Activated naive CD8-positive, alpha-beta T cell treated with anti-CD3 and anti-CD28 coated beads, Interleukin-2, amount 10 ng/mL, durations not matched to agents 7 days and 5 days (primary cell): ENCODE measurements at regions not wholly inside any gene's neighbourhood (a gene's known extent, or its start where the extent isn't known, plus 50 kb on each side); places are given as distances from the start of the nearest gene placed in this dataset.
A peak's percentile ranks its signal among the peaks of the same experiment; 100 is the strongest.

Experiments used
- ATAC-seq: fragments of 150-1000 bp; cut with Tn5 transposase; one replicate; pipeline ENCODE4 v1.10.0; 2021; ENCODE audit warnings: low read depth, moderate library complexity
- POLR2A ChIA-PET: fragments of 350-600 bp; sonication (Branson Sonifier 250); formaldehyde crosslinking; loops from one replicate; lab custom pipeline; 2021; ENCODE audit warnings: antibody characterized with exemption; lab: Charles Lee
- DNase-seq: peaks from one replicate; pipeline ENCODE4 v3.0.0; 2021
- H3K27ac Mint-ChIP-seq: one replicate; pipeline ENCODE4 v1.8.0; 2022; ENCODE audit warnings: mild to moderate bottlenecking, mixed read lengths
- H3K27me3 Mint-ChIP-seq: one replicate; pipeline ENCODE4 v1.8.0; 2022; ENCODE audit warnings: mild to moderate bottlenecking, moderate library complexity, mixed read lengths
- H3K36me3 Mint-ChIP-seq: one replicate; pipeline ENCODE4 v1.8.0; 2021; ENCODE audit warnings: mild to moderate bottlenecking, mixed read lengths
- H3K4me1 Mint-ChIP-seq: one replicate; pipeline ENCODE4 v1.8.0; 2021; ENCODE audit warnings: mixed read lengths
- H3K4me3 Mint-ChIP-seq: one replicate; pipeline ENCODE4 v1.8.0; 2022; ENCODE audit warnings: mild to moderate bottlenecking, moderate library complexity, mixed read lengths
- H3K9me3 Mint-ChIP-seq: one replicate; pipeline ENCODE4 v1.8.0; 2021; ENCODE audit warnings: mixed read lengths

DNA sequence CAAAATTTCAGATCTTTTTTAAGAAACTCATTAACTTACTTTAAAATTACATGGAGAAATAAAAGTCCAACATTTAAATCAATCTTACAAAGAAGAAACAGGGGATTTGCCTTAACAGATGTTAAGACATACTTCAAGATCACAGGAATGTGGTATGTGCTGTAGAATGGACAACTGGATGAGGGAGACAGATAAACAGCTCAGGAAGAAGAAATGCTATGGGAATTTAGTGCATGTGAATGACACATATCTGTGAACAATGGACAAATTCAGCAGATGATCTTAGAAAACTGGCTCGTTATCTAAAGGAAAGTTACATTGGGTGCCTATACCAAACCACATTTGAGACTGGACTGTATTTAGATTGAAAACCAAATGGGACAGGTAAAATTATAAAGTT is 246.8 kb upstream of the AGAP1 start:
- no peaks in the 10 kb centered on the region for H3K36me3 Mint-ChIP-seq
- ATAC-seq (no peak), DNase-seq (no peak)
- H3K9me3 Mint-ChIP-seq: no peaks in the 10 kb centered on the region
- H3K27me3 Mint-ChIP-seq: peaks cover 11% of the 10 kb centered on the region
- H3K4me1 Mint-ChIP-seq: no peaks in the 10 kb centered on the region
- H3K4me3 Mint-ChIP-seq: no peak overlapping the region
- POLR2A ChIA-PET: no interaction called here
- H3K27ac Mint-ChIP-seq: no peak overlapping the region

DNA sequence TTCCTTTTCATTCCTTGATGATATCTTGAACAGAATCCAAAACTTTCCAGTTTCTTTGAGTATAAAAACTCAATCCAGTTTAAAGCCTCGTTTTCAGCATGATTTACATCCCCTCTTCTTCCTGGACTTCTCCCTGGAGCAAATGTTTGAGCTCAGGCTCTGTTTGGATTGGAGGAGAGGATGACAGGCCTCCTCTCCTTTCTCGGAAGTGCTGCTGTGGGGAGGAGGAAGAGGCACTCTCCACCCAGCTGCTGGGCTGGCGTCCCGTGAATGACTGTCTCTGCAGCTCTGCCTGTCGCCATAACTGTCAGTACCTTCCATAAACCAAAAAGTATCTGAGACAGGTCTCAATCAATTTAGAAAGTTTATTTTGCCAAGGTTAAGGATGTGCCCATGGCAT is 238.2 kb upstream of the AGAP1 start:
- Mint-ChIP-seq H3K27ac (no peak overlapping the region), H3K36me3 (no peaks in the 10 kb centered on the region), H3K27me3 (peaks cover 19% of the 10 kb centered on the region), H3K4me3 (no peak overlapping the region), H3K4me1 (no peaks in the 10 kb centered on the region), H3K9me3 (no peaks in the 10 kb centered on the region)
- DNase-seq: no peak
- no peak for ATAC-seq
- POLR2A ChIA-PET: no interaction called here

DNA sequence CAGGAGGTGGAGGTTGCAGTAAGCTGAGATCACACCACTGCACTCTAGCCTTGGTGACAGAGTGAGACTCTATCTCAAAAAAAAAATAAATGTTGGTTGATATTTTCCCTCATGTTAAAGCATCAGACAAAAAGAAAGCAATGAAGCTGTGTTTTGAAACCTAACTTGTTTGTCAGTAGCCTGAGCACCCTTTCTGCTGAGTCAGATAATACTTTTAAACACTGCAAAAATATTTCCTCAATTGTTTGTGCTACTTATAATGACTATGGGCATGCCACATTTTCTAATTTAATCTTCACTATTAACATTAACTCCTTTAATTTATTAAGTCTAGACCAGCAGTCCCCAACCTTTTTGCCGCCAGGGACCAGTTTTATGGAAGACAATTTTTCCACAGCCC is 236.3 kb upstream of the AGAP1 start:
- ATAC-seq: no peak
- POLR2A ChIA-PET: no interaction called here
- DNase-seq: no peak
- Mint-ChIP-seq H3K4me3 (no peak overlapping the region), H3K27ac (no peak overlapping the region), H3K9me3 (no peaks in the 10 kb centered on the region), H3K4me1 (no peaks in the 10 kb centered on the region), H3K27me3 (peaks cover 21% of the 10 kb centered on the region), H3K36me3 (no peaks in the 10 kb centered on the region)

DNA sequence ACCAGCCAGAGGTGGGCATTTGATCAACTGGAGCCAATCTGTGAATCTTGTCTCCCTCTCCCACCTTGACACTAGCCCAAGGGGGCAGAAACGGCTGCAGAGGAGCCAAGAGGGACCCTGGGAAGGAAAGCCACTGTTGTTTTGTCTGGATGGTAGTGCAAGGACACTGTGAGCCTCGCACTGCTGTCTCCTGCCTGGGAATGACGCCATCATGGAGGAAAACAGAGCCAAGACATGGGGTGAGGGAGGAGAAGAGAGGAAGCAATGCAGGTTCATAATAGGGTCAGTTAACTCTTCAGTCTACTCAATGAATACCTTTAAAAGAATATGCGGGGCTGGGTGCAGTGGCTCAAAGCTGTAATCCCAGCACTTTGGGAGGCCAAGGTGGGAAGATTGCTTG is 231.1 kb upstream of the AGAP1 start:
- POLR2A ChIA-PET: no interaction called here
- no peak for ATAC-seq

DNA sequence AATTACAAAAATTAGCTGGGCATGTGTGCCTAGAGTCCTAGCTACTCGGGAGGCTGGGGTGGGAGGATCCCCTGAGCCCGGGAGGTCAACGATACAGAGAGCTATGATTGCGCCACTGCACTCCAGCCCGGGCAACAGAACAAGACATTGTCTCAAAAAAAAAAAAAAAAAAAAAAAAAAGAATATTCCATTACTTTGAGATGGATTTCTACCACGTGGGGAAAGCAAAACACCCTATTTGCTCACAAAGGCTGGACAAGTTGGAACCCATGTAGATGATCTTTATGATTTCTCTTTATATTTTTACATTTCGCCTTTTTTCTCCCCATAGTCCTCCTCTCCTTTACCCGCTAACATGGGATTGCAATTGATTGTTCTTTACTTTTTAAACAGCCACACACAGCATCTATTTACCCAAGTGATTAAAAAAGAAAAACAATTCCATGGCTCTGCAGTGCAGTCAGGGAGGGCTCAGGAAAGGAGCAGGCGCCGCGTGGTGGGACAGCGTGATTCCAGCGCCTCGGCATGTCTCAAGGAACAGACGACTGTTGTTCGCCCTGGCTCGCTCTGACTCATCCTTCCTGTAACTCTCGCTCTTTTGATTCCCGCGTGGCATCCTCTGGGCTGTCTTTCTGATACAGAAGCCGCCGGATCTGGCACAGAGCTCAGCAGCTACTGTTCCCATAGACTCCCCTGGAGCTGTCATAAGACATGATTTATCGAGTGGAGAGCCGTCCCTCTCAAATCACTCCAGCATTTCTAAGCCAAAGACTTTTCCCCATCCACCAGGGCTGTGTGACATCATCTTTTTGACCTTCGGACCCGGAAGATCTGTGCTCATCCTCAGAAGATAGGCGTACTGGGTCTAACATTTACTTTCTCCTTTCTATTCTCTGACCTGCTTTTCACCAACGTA is 230.4 kb upstream of the AGAP1 start:
- peaks cover 45% of the 10 kb centered on the region for H3K27me3 Mint-ChIP-seq
- no peaks in the 10 kb centered on the region for H3K4me1 Mint-ChIP-seq
- DNase-seq: no peak
- H3K36me3 Mint-ChIP-seq: no peaks in the 10 kb centered on the region
- no peak overlapping the region for H3K4me3 Mint-ChIP-seq
- no peak for ATAC-seq
- POLR2A ChIA-PET: no interaction called here
- peaks cover 1% of the 10 kb centered on the region for H3K9me3 Mint-ChIP-seq
- no peak overlapping the region for H3K27ac Mint-ChIP-seq

More for the DNA sequence above, 231.1 kb upstream of the AGAP1 start:
- Mint-ChIP-seq H3K27ac (no peak overlapping the region), H3K36me3 (no peaks in the 10 kb centered on the region), H3K4me1 (no peaks in the 10 kb centered on the region), H3K27me3 (peaks cover 38% of the 10 kb centered on the region), H3K9me3 (peaks cover 1% of the 10 kb centered on the region), H3K4me3 (no peak overlapping the region)
- no peak for DNase-seq

DNA sequence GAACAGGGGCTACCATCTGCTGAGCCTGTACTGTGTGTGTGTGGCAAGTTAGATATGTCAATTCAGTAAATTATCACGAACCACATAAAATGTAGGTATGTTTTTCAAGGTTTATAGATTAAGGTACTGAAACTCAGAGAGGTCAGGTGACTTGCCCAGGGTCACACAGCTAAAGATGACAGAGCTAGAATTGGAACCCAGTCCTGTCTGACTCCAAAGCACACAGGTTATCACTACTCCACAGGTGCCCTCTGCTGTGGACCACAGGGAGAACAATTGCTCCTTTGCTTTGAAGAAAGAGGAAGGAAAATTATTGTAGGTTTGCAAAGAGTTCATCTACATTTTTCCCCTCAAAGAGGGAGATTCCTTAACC is 229.7 kb upstream of the AGAP1 start:
- Mint-ChIP-seq H3K36me3 (no peaks in the 10 kb centered on the region), H3K27ac (no peak overlapping the region), H3K27me3 (peaks cover 51% of the 10 kb centered on the region), H3K4me1 (no peaks in the 10 kb centered on the region), H3K9me3 (peaks cover 1% of the 10 kb centered on the region), H3K4me3 (no peak overlapping the region)
- POLR2A ChIA-PET: no interaction called here
- ATAC-seq: no peak
- DNase-seq: no peak

DNA sequence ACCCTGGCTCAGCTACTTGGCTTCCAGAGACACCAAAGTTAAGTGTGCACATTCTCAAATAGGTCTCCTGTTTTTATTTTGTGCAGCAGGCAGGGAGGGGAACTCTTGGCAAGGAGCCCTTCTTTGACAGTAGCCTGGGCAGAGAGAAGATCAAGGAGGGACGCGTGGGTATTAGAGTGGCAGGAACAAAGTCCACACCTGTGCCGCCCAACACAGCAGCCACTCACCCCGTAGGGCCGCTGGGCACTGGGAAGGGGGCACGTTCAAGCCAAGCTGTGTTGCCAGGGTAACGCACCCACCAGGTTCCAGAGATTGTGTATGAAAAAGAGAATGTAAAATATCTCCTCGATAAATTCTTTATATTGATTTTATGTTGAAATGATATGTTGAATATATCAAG is 229.3 kb upstream of the AGAP1 start:
- no peaks in the 10 kb centered on the region for H3K4me1 Mint-ChIP-seq

DNA sequence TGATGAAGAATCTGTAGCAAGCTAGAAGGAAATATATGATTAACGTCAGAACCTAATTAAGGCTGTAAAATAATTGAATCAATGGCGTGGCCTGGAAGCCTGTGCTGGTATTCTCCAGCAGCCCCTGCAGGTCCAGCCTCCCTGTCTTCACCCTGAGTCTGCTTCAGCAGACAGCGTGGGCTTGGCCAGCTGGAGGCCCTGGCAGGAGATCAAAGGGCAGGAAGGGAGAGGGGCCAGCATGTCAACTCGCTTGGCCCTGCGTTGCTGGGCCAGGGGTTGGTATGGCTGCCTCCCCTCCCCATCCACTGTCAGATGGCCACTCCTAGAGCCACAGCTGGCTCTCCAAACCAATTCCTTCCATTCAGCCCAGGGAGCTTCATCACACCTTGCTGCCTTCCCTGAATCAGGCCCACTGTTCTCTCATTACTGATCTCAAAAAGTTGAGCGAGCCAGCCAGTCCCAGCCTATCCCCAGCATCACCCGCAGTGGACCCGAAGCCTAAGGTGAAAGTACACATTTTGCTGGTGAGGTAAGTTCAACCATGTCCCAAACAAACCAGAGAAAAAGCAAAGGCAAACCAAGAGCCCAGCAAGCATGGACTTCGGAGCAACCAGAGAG is 228.4 kb upstream of the AGAP1 start:
- POLR2A ChIA-PET: no interaction called here
- DNase-seq: no peak
- Mint-ChIP-seq H3K27me3 (peaks cover 62% of the 10 kb centered on the region), H3K4me1 (no peaks in the 10 kb centered on the region), H3K36me3 (no peaks in the 10 kb centered on the region), H3K9me3 (peaks cover 1% of the 10 kb centered on the region), H3K4me3 (no peak overlapping the region), H3K27ac (no peak overlapping the region)
- no peak for ATAC-seq

More for the DNA sequence above, 229.3 kb upstream of the AGAP1 start:
- Mint-ChIP-seq H3K36me3 (no peaks in the 10 kb centered on the region), H3K4me3 (no peak overlapping the region), H3K27ac (no peak overlapping the region), H3K9me3 (peaks cover 1% of the 10 kb centered on the region), H3K27me3 (peaks cover 55% of the 10 kb centered on the region)
- ATAC-seq: no peak
- DNase-seq: no peak
- POLR2A ChIA-PET: no interaction called here

DNA sequence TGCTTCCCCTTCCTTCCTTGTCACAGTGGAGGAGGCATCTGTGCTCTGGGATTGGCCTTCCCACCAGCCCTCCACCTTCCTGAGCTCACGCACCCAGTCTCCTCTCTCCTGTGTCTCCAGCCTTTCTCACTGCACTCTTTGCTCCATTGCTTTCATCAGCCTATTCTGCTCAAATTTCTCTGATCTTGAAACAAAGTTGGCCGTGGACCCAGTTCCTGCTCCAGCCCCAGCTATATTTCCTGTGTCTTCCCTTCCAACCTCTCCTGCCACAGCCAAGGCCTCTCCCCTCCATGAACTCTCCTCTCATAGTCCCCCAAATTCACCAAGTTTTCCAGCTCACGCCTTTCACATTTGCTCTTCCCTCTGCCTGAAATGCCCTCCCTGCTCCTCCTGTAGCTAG is 226.6 kb upstream of the AGAP1 start:
- ATAC-seq (no peak), DNase-seq (no peak)
- peaks cover 3% of the 10 kb centered on the region for H3K9me3 Mint-ChIP-seq
- no peak overlapping the region for H3K4me3 Mint-ChIP-seq
- POLR2A ChIA-PET: no interaction called here
- H3K36me3 Mint-ChIP-seq: no peaks in the 10 kb centered on the region
- peaks cover 4% of the 10 kb centered on the region for H3K4me1 Mint-ChIP-seq
- H3K27me3 Mint-ChIP-seq: peaks cover 68% of the 10 kb centered on the region
- H3K27ac Mint-ChIP-seq: no peak overlapping the region

DNA sequence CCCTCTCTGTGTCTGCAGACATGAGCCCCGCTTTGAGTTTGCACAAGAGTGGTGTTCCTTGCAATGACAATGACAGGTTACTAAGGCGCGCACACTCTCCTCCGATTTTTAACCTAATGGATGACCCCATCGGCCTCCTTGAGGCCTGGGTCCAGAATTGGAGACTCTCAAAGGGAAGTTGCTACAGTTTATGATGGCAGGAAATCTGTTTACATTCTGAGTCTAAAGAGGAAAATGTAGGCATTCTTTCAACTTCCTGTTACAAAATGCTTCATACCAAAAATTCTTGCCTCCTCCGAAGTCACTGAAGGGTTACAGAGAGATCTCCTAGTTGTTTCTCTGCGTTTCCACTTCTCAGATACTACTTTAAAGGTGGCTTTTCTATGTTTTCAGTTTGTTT is 225.3 kb upstream of the AGAP1 start:
- POLR2A ChIA-PET: no interaction called here
- Mint-ChIP-seq H3K4me3 (no peak overlapping the region), H3K9me3 (peaks cover 3% of the 10 kb centered on the region), H3K36me3 (no peaks in the 10 kb centered on the region), H3K27ac (no peak overlapping the region), H3K27me3 (peaks cover 64% of the 10 kb centered on the region), H3K4me1 (peaks cover 4% of the 10 kb centered on the region)
- DNase-seq (no peak), ATAC-seq (no peak)

DNA sequence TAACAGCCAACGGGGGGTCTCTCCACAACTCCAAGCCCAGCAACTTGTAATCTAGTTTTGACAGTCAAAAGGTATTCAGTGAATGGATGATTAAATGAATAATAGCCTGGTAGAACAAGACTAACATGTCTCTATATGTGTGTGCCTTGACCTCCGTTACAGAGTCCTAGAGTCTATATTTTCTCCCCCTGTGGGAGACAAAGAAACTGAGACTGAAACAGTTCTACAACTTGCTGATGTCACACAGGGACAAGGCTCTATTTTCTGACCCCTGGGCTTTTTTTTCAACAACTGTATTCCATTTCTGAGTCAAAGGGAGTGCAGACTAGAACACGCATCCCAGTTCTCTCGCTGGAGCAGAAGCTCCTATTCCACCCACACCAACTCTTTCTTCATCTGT is 223.6 kb upstream of the AGAP1 start:
- H3K9me3 Mint-ChIP-seq: peaks cover 3% of the 10 kb centered on the region
- H3K27ac Mint-ChIP-seq: no peak overlapping the region
- peaks cover 68% of the 10 kb centered on the region for H3K27me3 Mint-ChIP-seq
- POLR2A ChIA-PET: no interaction called here
- no peak overlapping the region for H3K4me3 Mint-ChIP-seq
- DNase-seq (no peak), ATAC-seq (no peak)
- H3K36me3 Mint-ChIP-seq: no peaks in the 10 kb centered on the region
- H3K4me1 Mint-ChIP-seq: peaks cover 4% of the 10 kb centered on the region

DNA sequence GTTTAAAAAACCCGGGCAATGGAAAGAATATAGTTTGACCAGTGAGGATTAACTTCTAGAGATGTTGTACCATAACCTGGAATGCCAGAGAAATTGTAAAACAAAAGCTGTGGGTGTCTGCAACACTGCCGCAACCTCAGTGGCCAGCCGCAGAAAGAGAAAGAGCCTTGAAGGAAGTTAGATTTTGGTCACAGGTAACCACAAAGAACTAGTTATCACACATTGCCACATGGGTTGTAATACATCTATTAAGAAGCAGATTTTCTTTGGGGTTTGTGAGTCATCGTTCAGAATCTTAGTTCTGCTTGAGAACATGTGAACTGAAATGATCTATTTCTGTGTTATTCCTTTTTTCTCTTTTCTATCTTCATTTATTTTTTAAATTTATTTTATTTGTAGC is 222.9 kb upstream of the AGAP1 start:
- H3K4me1 Mint-ChIP-seq: peaks cover 4% of the 10 kb centered on the region
- peak; percentile 56 for DNase-seq
- H3K27ac Mint-ChIP-seq: no peak overlapping the region
- no peaks in the 10 kb centered on the region for H3K36me3 Mint-ChIP-seq
- H3K9me3 Mint-ChIP-seq: peaks cover 3% of the 10 kb centered on the region
- POLR2A ChIA-PET: no interaction called here
- no peak overlapping the region for H3K4me3 Mint-ChIP-seq
- ATAC-seq: peak; percentile 52
- peaks cover 71% of the 10 kb centered on the region for H3K27me3 Mint-ChIP-seq

DNA sequence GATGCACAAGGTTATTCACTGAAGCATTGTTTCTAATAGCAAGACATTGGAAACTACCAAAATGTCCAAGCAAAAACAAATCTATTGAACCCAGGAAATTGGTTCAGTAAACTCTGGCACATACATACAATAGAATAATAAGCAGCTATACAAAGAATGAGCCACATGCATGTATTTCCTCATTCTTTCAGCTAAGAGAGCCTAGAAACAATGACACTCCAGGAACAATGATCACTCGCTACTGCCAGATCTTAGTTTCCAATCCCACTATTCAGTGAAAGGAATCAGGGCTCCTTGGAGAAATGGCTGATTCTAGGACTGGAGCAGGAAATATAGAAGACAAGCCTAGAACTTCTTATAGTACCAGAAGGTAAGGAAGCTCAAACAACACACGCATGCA is 221.9 kb upstream of the AGAP1 start:
- ATAC-seq: no peak
- POLR2A ChIA-PET: no interaction called here
- peaks cover 66% of the 10 kb centered on the region for H3K27me3 Mint-ChIP-seq
- H3K9me3 Mint-ChIP-seq: peaks cover 2% of the 10 kb centered on the region
- no peak overlapping the region for H3K27ac Mint-ChIP-seq
- no peak overlapping the region for H3K4me3 Mint-ChIP-seq
- no peaks in the 10 kb centered on the region for H3K36me3 Mint-ChIP-seq
- no peak for DNase-seq
- H3K4me1 Mint-ChIP-seq: peaks cover 4% of the 10 kb centered on the region

DNA sequence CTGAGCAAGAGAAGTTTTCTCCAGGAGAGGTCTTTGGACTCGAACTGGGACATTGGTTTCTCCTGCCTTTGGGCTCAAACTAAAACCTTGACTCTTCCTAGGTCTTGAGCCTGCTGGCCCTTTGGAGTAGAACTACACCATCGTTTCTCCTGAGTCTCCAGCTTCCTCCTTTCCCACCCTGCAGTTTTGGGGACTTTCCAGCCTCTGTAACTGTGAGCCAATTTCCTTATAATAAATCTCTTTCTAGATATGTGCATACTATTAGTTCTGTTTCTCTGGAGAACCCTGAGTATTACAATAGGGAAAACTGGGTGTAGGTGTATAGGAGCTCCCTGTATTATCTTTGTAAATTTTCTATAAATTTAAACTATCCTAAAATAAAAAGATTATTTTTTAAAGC is 219.8 kb upstream of the AGAP1 start:
- Mint-ChIP-seq H3K36me3 (no peaks in the 10 kb centered on the region), H3K4me1 (peaks cover 4% of the 10 kb centered on the region), H3K9me3 (peaks cover 2% of the 10 kb centered on the region), H3K4me3 (no peak overlapping the region), H3K27ac (no peak overlapping the region), H3K27me3 (peaks cover 49% of the 10 kb centered on the region)
- POLR2A ChIA-PET: interaction anchor here (0.7 kb wide), 1 partner anchor 336 kb away, joined by 3 read pairs; no protein-coding TSS in a partner anchor
- DNase-seq (no peak), ATAC-seq (no peak)
